Superior temporal gyrus (tissue), 1 donor: ENCODE measurements at regions not wholly inside any gene's neighbourhood (a gene's known extent, or its start where the extent isn't known, plus 50 kb on each side); places are given as distances from the start of the nearest gene placed in this dataset.
A peak's percentile ranks its signal among the peaks of the same experiment; 100 is the strongest.
"Not testable (repeated sequence)": the region's sequence is repeated elsewhere in the genome, so short reads cannot be mapped to it uniquely, and the experiment has no call there.

Source experiments
- DNase-seq: peaks from one replicate; pipeline ENCODE4 v3.0.0-alpha.2; 2016; ENCODE audit errors: extremely low spot score

GRCh38 chr13:76659074-76659473 lies 227.1 kb downstream of the KCTD12 start:
- DNase-seq = not testable (repeated sequence)

GRCh38 chr13:76656500-76656899 lies 229.7 kb downstream of the KCTD12 start:
- DNase-seq = no peak

- no peak for DNase-seq
Observed at GRCh38 chr13:76656056-76656455, 230.1 kb downstream of the KCTD12 start.

- DNase-seq = no peak
Observed at GRCh38 chr13:76654263-76654662, 231.9 kb downstream of the KCTD12 start.

- DNase-seq = no peak
Observed at GRCh38 chr13:76651286-76651685, 234.9 kb downstream of the KCTD12 start.

GRCh38 chr13:76647550-76647949 lies 238.7 kb downstream of the KCTD12 start:
- DNase-seq = no peak

- DNase-seq = no peak
Observed at GRCh38 chr13:76646946-76647345, 239.3 kb downstream of the KCTD12 start.

- DNase-seq = no peak
Observed at GRCh38 chr13:76645632-76646031, 240.6 kb downstream of the KCTD12 start.

- no peak for DNase-seq
Observed at GRCh38 chr13:76644906-76645305, 241.3 kb downstream of the KCTD12 start.

GRCh38 chr13:76643596-76643995 lies 242.6 kb downstream of the KCTD12 start:
- no peak for DNase-seq

GRCh38 chr13:76641056-76641455 lies 245.1 kb downstream of the KCTD12 start:
- no peak for DNase-seq

GRCh38 chr13:76638882-76639281 lies 247.3 kb downstream of the KCTD12 start:
- DNase-seq = no peak

- DNase-seq = no peak
Observed at GRCh38 chr13:76638181-76638580, 248.0 kb downstream of the KCTD12 start.

- no peak for DNase-seq
Observed at GRCh38 chr13:76637641-76638141, 248.5 kb downstream of the KCTD12 start.

GRCh38 chr13:76636829-76637228 lies 249.4 kb downstream of the KCTD12 start:
- DNase-seq = no peak

- DNase-seq = no peak
Observed at GRCh38 chr13:76635232-76636230, 250.7 kb downstream of the KCTD12 start.

GRCh38 chr13:76634431-76635191 lies 251.6 kb downstream of the KCTD12 start:
- no peak for DNase-seq

- no peak for DNase-seq
Observed at GRCh38 chr13:76632401-76633044, 253.7 kb downstream of the KCTD12 start.

- no peak for DNase-seq
Observed at GRCh38 chr13:76630629-76631230, 255.5 kb downstream of the KCTD12 start.

GRCh38 chr13:76622315-76623040 lies 263.7 kb downstream of the KCTD12 start:
- DNase-seq = peak; percentile 29

- DNase-seq = no peak
Observed at GRCh38 chr13:76621705-76622104, 264.5 kb downstream of the KCTD12 start.
